ENCODE measurements at regions not wholly inside any gene's neighbourhood (a gene's known extent, or its start where the extent isn't known, plus 50 kb on each side); places are given as distances from the start of the nearest gene placed in this dataset.

DNA sequence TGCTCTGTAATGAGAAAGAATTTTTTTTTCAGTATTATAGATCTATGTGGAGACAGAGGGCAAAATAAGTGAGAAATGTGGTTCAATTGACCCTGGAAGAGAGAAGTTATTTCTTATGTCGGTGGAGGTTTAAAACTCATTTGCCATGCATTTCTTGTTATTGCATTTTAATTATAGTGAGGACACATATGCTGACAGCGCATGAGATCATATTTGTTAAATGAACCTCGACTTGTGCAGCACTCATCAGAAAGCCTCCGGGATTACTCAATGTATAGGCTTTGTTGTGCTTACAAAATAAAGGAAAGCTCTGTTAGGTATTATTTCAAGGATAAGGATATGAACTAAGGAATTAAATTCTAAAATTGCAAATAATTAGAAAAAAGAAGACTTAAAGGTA, 915.1 kb upstream of the MAP3K7 start:
- TF ChIP-seq, protein P1, sequence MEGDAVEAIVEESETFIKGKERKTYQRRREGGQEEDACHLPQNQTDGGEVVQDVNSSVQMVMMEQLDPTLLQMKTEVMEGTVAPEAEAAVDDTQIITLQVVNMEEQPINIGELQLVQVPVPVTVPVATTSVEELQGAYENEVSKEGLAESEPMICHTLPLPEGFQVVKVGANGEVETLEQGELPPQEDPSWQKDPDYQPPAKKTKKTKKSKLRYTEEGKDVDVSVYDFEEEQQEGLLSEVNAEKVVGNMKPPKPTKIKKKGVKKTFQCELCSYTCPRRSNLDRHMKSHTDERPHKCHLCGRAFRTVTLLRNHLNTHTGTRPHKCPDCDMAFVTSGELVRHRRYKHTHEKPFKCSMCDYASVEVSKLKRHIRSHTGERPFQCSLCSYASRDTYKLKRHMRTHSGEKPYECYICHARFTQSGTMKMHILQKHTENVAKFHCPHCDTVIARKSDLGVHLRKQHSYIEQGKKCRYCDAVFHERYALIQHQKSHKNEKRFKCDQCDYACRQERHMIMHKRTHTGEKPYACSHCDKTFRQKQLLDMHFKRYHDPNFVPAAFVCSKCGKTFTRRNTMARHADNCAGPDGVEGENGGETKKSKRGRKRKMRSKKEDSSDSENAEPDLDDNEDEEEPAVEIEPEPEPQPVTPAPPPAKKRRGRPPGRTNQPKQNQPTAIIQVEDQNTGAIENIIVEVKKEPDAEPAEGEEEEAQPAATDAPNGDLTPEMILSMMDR (conservative IDR thresholded peaks at IDR 0.05 in 1 of 2, IDR thresholded peaks at IDR 0.05 in 1 of 2; ENCODE audit: low read depth in 1 of 2, low read length in 2 of 2) = no peak
- TF ChIP-seq EZH2 (IDR thresholded peaks at IDR 0.05; ENCODE audit: low read length, missing control alignments) = no peak

Data from fibroblast of lung (primary cell).